HepG2 (cell line): ENCODE measurements at regions not wholly inside any gene's neighbourhood (a gene's known extent, or its start where the extent isn't known, plus 50 kb on each side); places are given as distances from the start of the nearest gene placed in this dataset.

Experiments
- ATAC-seq: fragments of 200-7000 bp; cut with Tn5 transposase; 3 replicates; pipeline ENCODE4 v1.9.1; 2020; ENCODE audit warnings: mild to moderate bottlenecking, moderate library complexity
- BruUV-seq: library from RNA; stranded (reverse); fragments of 400-500 nt; replicated peaks from 2 replicates; lab custom pipeline; 2021; lab: Mats Ljungman, UMichigan
- CTCF ChIA-PET: fragments of 300-600 bp; formaldehyde crosslinking; extraction: SDS; loops from one replicate; lab custom pipeline; 2021; ENCODE audit warnings: low total read pairs, inconsistent platforms, low intra/inter-chr PET ratio; lab: Yijun Ruan, JAX
- POLR2A ChIA-PET: fragments of 350-600 bp; sonication (Branson Sonifier 250); formaldehyde crosslinking; loops from one replicate; lab custom pipeline; 2020; ENCODE audit warnings: antibody characterized with exemption, inconsistent platforms; lab: Yijun Ruan, JAX
- DNase-seq: peaks from one replicate; pipeline ENCODE4 v3.0.0-alpha.2; 2015; ENCODE audit warnings: low spot score
- FAIRE-seq: peaks from 3 replicates; lab custom pipeline; 2011; peaks lifted over from hg19 to GRCh38; lab: Jason Lieb, UNC
- H2AFZ ChIP-seq: one replicate; pipeline ENCODE4 v1.6.1; 2011; ENCODE audit warnings: low read length, inconsistent platforms
- H3K27ac ChIP-seq: fragments of 300-600 bp; 3 replicates; pipeline ENCODE4 v1.8.0; 2011; ENCODE audit warnings: mixed run types, mild to moderate bottlenecking, mixed read lengths, low read length, inconsistent platforms; ENCODE audit not compliant: insufficient read depth; ENCODE audit errors: extremely low read length
- H3K27me3 ChIP-seq, 2 experiments: fragments of 200-600 bp in 1 of 2; 2 replicates in 1 of 2; 3 replicates in 1 of 2; pipeline versions ENCODE4 v1.6.0 to v1.8.0; 2011; ENCODE audit warnings: low read length in 2 of 2, mild to moderate bottlenecking in 2 of 2, moderate library complexity in 2 of 2, inconsistent platforms in 1 of 2; ENCODE audit not compliant: insufficient read depth in 2 of 2, control insufficient read depth in 1 of 2
- H3K36me3 ChIP-seq, 2 experiments: fragments of 200-600 bp in 1 of 2; replicated peaks in 1 of 2; 2 replicates in 1 of 2; 3 replicates in 1 of 2; pipeline versions ENCODE4 v1.5.1 to v1.8.0; 2011; ENCODE audit warnings: low read length in 2 of 2, inconsistent platforms in 1 of 2; ENCODE audit not compliant: insufficient read depth in 2 of 2, control insufficient read depth in 1 of 2
- H3K4me1 ChIP-seq: 2 replicates; pipeline ENCODE4 v1.5.1; 2012; ENCODE audit warnings: low read length, inconsistent platforms; ENCODE audit not compliant: insufficient read depth
- H3K4me2 ChIP-seq: 2 replicates; pipeline ENCODE4 v1.6.0; 2011; ENCODE audit warnings: low read depth, low read length, inconsistent platforms
- H3K4me3 ChIP-seq, 3 experiments: fragments of 200-600 bp in 1 of 3; sonication (generic), shearing (Covaris generic) in 1 of 3; replicated peaks in 1 of 3; 2 replicates each; pipeline ENCODE4 v1.5.1; 2011 to 2016; ENCODE audit warnings: low read length in 3 of 3, inconsistent platforms in 2 of 3, low read depth in 2 of 3, mild to moderate bottlenecking in 2 of 3, control low read depth in 1 of 3, mixed read lengths in 1 of 3; ENCODE audit not compliant: insufficient read depth in 1 of 3
- H3K79me2 ChIP-seq: one replicate; pipeline ENCODE4 v1.6.1; 2011; ENCODE audit warnings: low read length, inconsistent platforms; ENCODE audit not compliant: insufficient read depth
- H3K9ac ChIP-seq: 2 replicates; pipeline ENCODE4 v1.6.0; 2011; ENCODE audit warnings: mild to moderate bottlenecking, low read depth, low read length, inconsistent platforms; ENCODE audit not compliant: insufficient read depth
- H3K9me3 ChIP-seq: 2 replicates; pipeline ENCODE4 v1.5.1; 2012; ENCODE audit warnings: mild to moderate bottlenecking, low read length
- H4K20me1 ChIP-seq: 2 replicates; pipeline ENCODE4 v1.6.0; 2011; ENCODE audit warnings: inconsistent platforms, mild to moderate bottlenecking, low read length, moderate library complexity; ENCODE audit not compliant: insufficient read depth
- ETS1 ChIP-seq: sonication (generic); formaldehyde crosslinking; IDR thresholded peaks from 2 replicates; pipeline ENCODE4 v1.4.0; 2020; ENCODE audit warnings: missing genetic modification reagents
- KLF16 ChIP-seq, 2 experiments: sonication (generic) in 1 of 2; formaldehyde crosslinking in 1 of 2; IDR thresholded peaks; 2 replicates each; pipeline versions ENCODE4 v1.6.1 to v1.8.0; 2016 to 2023; ENCODE audit warnings: missing genetic modification reagents in 2 of 2, missing compliant biosample characterization in 1 of 2
- MED8 ChIP-seq: sonication (generic); formaldehyde crosslinking; IDR thresholded peaks from 2 replicates; pipeline ENCODE4 v1.8.1; 2023; ENCODE audit warnings: mild to moderate bottlenecking, missing genetic modification reagents; ENCODE audit not compliant: insufficient replicate concordance
- ZNF318 ChIP-seq: sonication (generic); formaldehyde crosslinking; IDR thresholded peaks from 2 replicates; pipeline ENCODE4 v1.4.0; 2020; ENCODE audit warnings: mild to moderate bottlenecking, missing genetic modification reagents
- ZNF432 ChIP-seq: sonication (generic); formaldehyde crosslinking; IDR thresholded peaks from 2 replicates; pipeline ENCODE4 v1.5.0; 2020; ENCODE audit warnings: missing genetic modification reagents, mild to moderate bottlenecking, borderline replicate concordance
- ZNF589 ChIP-seq: sonication (generic); formaldehyde crosslinking; conservative IDR thresholded peaks from 2 replicates; pipeline ENCODE4 v1.8.0; 2022; ENCODE audit warnings: mild to moderate bottlenecking, moderate library complexity, missing genetic modification reagents
- WGBS: methylation state at CpG from one replicate; pipeline ENCODE4 v1.1.6; 2017; ENCODE audit warnings: low lambda C conversion rate; 5-methylcytosine and 5-hydroxymethylcytosine counted together
- in situ Hi-C: cut with HindIII; loops from 2 replicates; pipeline ENCODE4 v1.10.0; 2017; ENCODE audit warnings: low pct_unique_long_range_greater_than_20kb; ENCODE audit not compliant: extremely low pct_ligation_motif_present
- intact Hi-C: fragments of 100-400 bp; cut with micrococcal nuclease; formaldehyde crosslinking; loops from one replicate; pipeline ENCODE4 v1.10.0; 2022; ENCODE audit not compliant: unreplicated experiment

- intact Hi-C loops, result no loop called here
- no peak overlapping the region for H3K4me2 ChIP-seq
- ChIA-PET CTCF (no interaction called here), POLR2A (no interaction called here)
- FAIRE-seq, result no peak
- H3K27ac ChIP-seq, result no peak overlapping the region
- no peak overlapping the region for H3K4me3 ChIP-seq
- no peaks in the 10 kb centered on the region for H3K9me3 ChIP-seq
- H3K4me1 ChIP-seq, result no peaks in the 10 kb centered on the region
- no peak for TF ChIP-seq MED8
- no peak for TF ChIP-seq ZNF318 (CRISPR knock-in tag)
- TF ChIP-seq ETS1 (CRISPR knock-in tag), result no peak
- no peak for TF ChIP-seq ZNF589 (CRISPR knock-in tag)
- TF ChIP-seq KLF16 (CRISPR knock-in tag; IDR thresholded peaks at IDR 0.05), result no peak
- TF ChIP-seq ZNF432 (CRISPR knock-in tag), result no peak
- no peaks in the 10 kb centered on the region for H3K27me3 ChIP-seq
- BruUV-seq, result no TSS peak
- H3K36me3 ChIP-seq, result no peaks in the 10 kb centered on the region
- H3K79me2 ChIP-seq, result no peaks in the 10 kb centered on the region
- no peak for DNase-seq
- no peaks in the 10 kb centered on the region for H4K20me1 ChIP-seq
- H3K9ac ChIP-seq, result no peak overlapping the region
- no peak overlapping the region for H2AFZ ChIP-seq
- under 1% methylated on average over 5 of the region's 5 CpGs for WGBS
- in situ Hi-C loops, result no loop called here
- ATAC-seq, result no peak
These were observed 229.4 kb upstream of the RSPO3 start for GRCh38 chr6:126888727-126889725.
